ENCODE measurements at regions not wholly inside any gene's neighbourhood (a gene's known extent, or its start where the extent isn't known, plus 50 kb on each side); places are given as distances from the start of the nearest gene placed in this dataset.
"Not testable (repeated sequence)": the region's sequence is repeated elsewhere in the genome, so short reads cannot be mapped to it uniquely, and the experiment has no call there.

DNA sequence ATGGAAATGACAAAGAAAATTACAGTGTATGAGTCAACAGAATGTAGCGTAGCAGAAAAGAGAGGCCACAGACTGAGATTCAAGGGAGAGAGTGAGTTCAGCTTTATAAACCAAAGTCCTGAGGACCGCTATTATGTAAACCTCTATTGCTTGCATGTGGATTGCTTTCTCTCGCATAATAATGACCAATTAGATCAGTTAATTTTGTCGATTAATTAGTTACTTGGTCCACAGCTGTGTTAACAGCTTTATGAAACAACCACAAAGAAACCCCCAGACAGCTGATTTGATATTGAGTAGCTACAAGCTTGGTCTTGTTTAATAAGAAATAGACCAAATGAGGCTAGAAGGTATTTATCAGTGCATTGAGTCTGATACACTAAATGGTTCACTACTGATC, 291.8 kb upstream of the ERCC4 start:
- DNase-seq (ENCODE audit: low spot score) = no peak

DNA sequence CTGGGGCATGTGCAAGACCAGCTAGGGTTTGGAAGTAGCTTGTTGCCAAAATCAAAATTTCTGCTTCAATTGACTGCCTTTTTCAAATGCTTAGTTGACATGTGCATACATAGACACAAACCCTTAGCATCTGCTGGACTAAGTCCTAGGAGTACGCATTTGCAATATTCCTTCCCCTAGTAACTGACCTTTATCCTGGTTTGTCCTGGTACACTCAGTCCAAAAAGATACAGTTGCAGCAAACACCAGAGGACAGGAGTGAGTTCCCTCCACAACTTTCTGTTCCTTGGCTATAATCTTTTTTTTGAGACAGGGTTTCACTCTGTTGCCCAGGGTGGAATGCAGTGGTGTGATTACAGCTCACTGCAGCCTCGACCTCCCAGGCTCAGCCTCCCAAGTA, 290.2 kb upstream of the ERCC4 start:
- no peak for DNase-seq (ENCODE audit: low spot score)

DNA sequence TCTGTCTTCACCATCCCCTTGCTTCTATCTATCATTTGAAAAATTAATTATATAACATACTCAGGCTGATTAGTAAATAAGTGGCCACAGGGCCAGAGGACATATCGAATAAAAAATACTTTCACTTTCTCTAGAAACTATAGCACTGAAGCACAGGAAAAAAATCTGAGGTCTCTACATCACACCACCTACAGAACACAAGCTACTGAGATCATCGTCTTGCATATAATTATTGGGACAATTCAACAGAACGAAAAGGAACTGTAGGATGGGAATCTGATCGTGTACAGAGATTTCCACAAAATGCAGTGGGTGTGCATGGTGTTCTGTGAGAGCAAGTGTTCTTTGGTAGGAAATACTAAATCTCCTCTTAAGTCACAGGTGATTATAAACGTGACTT, 289.6 kb upstream of the ERCC4 start:
- no peak for DNase-seq (ENCODE audit: low spot score)

DNA sequence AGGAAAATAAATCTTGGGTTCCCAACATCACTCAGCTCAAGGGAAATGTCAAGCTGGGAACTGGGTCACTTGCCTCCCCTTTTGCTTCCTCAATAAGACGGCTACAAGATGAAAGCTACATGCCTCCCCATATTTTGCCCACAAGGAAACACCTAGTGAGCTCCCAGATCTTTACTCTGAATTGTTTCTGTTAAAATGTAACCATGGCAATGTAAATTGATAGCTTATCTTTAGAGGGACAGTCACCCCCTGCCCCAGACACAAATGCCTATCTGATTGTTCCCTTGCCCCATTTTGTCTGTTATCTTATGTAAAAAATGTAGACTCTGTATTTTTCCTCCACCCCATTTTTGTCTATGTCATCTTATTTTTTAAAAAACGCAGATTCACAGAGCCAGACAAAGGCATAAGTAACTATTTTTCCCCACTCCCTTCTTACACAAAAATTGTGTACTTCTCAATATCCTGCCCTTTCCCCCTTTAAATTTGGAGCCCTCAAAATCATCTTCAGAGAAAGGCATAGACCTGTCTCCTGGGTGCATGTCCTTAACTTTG, 288.7 kb upstream of the ERCC4 start:
- DNase-seq (ENCODE audit: low spot score) = no peak

DNA sequence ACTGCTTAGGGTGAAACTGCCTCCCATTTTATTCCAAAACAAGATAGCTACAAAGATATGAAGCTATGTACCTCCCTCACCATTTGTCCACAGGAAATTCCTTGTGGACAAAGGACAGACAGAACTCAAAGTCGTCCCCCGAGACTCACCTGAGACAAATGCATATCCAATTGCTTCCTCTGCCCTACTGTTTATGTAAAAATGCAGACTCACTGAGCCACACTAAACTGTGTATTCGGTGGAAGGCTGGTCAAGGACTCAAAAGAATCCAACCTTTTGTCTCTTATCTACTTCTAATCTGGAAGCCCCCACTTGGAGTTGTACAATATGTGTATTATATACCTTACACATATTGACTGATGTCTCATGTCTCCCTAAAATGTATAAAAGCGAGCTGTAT, 288.0 kb upstream of the ERCC4 start:
- no peak for DNase-seq (ENCODE audit: low spot score)

DNA sequence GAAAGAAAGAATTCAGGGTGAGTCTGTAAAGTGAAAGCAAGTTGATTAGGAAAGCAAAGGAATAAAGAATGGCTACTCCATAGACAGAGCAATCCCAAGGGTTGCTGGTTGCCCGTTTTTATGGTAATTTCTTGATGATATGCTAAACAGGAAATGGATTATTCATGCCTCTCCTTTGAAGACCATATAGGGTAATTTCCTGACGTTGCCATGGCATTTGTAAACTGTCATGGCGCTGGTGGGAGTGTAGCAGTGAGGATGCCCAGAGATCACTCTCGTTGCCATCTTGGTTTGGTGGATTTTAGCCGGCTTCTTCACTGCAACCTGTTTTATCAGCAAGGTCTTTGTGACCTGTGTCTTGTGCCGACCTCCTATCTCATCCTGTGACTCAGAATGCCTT, 287.4 kb upstream of the ERCC4 start:
- DNase-seq (ENCODE audit: low spot score) = not testable (repeated sequence)

DNA sequence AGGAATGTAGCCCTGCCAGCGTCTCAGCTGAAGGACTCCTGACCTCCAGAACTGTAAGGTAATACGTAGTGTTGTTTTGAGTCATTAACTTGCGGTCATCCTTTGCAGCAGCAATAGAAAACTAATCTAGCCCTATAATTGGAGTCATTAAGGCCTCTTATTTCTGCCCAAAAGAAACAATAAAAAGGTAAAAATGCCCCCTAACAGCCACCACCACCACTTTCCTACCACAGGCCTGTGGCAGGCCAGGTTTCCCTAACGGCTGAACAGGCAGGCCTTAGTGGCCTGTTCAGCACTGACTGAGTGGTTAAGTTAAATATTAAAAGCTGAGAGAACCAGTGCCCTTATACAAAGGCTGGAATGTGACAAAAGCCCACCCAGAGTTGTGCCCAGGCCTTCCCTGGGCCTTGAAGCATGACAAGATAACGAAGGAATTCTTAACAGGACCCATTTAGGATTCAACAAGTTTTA, 286.5 kb upstream of the ERCC4 start:
- no peak for DNase-seq (ENCODE audit: low spot score)

DNA sequence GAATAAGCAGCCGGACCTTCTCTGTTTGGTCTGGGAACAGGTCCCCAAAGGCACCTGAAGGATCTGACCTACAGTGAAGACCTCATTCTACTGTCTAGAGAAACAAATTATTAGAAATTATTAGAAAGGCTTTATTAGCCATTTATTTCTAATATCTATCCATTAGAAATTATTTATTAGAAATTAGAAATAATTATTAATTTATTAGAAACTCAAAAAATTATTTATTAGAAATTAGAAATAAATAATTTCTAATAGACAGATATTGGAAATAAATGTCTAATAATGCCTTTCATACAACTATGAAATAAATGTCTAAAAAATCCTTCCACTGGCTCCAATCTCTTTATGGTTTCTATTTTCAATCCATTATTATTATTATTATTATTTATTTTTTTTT, 285.7 kb upstream of the ERCC4 start:
- DNase-seq (ENCODE audit: low spot score) = no peak

DNA sequence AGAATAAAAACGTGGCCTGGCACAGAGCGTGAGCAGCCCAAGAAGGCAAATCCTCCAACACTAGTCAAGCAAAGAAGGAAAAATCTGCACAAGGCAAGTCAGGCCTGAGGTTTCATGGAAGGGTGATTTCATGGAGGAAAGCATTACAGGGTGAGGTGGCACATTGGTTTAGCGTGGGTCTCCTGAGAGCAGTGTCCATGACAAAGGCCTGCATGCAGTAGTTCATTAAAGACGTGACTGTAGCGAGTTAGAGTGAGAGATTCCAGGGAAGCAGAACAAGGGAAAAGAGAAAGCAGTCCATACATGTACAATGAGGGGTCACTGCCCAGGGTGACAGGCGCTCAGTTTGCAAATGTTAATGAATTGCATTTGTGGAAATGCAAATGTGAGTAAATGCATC, 285.0 kb upstream of the ERCC4 start:
- DNase-seq (ENCODE audit: low spot score) = no peak

DNA sequence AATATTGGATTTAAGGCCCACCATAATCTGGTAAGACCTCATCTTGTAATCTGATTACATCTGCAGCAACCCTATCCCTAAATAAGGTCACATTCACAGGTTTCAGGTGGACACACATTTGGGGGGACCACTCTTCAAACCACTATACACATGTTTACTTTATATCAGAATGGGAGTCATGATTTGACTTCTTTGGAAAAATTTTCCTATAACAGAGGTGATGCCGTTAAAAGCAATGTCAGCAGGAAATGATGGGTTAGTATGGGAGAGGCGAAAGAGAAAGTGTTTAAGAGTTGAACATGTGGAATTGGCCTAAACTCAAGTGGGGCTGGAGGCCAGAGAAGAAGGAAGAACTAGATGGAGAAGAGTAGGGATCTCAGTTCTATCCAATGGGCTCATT, 281.7 kb upstream of the ERCC4 start:
- DNase-seq (ENCODE audit: low spot score) = no peak

DNA sequence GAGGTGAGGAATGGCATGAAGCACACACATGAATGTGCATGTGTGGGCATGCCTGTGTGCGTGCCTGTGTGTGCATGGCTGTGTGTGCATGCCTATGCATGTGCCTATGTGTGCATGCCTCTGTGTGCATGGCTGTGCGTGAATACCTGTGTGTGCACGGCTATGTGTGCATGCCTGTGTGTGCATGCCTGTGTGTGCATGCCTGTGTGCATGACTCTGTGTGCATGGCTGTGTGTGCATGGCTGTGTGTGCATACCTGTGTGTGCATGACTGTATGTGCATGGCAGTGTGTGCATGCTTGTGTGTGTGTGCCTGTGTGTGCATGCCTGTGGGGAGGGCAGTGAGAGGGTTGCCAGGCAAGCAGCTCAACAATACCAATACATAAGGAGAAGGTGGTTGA, 276.5 kb upstream of the ERCC4 start:
- DNase-seq (ENCODE audit: low spot score) = no peak

DNA sequence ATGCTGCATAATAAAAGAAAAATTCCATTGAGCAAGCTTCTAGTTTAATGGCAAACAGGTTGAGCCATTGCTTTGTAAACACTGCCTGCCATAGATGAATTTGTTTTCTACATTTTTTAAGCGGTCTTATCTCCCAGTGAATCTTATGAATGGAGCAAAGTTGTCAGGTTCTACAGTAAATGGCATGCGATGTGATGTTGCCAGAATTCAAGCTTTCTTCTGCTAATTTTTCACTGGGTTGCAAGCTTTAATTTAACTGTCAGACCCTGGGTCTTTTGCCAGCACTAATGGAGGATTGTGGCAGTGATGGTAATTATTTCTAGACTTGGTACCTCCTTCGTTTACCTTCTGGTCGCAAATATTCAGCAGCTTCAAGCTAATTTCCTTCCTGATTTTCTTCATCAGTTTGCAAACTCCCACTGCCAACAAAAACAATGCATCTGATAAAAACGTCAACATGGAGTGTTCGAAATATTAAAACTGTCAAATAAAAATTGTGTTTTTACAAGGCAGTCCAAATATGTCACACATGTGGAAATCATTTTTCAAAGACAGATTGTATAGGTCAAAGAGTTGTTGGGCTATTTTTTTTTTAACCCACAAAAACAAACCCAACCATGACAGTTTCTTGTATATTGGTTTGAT, 274.2 kb upstream of the ERCC4 start:
- no peak for DNase-seq (ENCODE audit: low spot score)

DNA sequence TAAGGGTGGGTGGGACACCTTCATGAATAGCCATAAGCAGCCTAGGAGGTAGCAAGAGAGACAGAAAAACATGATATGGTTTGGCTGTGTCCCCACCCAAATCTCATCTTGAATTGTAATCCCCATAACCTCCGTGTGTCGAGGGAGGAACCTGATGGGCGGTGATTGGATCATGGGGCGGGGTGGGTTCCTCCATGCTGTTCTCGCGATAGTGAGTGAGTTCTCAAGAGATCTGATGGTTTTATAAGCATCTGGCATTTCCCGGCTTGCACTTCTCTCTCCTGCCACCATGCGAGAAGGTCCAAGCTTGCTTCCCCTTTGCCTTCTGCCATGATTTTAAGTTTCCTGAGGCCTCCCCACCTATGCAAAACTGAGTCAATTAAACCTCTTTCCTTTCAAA, 259.1 kb upstream of the ERCC4 start:
- DNase-seq (ENCODE audit: low spot score) = no peak

DNA sequence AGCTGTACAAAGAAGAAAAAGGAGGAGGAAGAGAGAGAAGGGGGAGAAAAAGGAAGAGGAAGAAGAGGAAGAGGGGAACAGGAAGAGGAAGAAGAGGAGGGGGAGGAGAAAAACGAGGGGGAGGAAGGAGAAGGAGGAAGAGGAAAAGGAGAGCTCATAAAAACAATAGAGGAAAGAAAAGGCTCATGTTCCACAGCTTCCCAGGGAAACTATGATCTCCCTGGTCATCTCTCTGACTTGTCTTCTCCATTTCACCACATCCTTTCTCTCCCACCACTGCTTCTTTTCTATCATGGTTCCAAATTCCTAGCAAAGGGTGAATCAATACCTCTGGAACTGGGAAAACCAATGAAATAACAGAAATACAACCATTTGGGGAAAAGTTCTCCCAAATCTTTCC, 254.1 kb upstream of the ERCC4 start:
- DNase-seq (ENCODE audit: low spot score) = no peak

DNA sequence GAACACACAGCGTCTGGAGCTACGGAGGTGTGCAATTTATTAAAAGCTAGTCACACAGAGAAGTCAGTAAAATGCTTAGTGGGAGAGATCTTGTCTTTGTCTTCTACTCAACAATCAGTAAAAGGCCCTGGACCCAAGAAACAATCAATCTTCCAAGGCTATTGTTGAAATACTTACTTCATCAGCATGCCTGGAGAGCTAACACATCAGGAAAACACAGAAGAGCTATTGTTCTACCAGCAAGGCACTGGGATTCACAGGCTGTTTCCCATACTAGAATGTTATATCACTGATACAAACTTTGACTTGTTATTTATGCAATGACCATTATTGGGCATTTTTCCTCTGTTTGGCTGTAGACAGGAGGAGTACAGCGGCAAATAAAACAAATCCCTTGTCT, 247.8 kb upstream of the ERCC4 start:
- no peak for DNase-seq (ENCODE audit: low spot score)

DNA sequence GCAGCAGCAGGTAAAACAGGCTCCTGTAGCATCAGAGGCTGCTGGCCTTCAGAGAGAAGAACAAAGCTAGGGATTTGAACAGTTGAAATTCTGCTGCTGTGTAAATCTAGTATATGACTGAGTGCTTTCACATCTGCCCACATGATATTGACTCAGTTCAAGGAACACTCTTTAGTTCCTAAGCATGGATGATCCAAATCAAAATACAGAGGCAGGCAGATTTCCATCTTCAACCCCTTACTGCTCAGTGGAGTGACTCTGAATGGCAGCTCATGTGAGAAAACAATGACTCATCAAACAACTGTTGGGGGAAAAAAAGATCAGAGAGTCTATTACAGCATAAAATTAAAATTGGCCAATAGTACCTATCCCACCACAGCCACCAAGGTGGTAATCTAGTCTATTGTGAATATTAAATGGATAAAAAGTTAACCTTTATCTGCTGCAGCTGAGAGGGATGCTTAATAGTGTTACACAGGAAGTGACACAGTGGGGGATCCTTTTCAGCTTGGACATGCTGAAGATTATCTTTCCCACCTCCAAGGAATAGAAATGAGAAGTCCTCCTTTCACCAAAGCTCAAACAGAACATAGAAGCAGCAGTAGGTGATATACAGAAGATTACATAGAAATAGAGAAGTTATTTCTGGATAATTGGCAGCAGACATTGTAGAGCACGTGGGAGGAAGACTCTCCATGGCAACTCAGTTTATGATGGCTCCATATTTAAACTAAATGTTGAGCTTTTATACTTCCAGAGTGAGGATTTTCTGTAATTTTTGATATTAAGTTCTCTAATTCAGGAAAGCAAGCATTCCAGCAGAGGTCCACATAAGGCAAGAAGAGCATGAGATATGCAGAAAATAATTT, 239.7 kb upstream of the ERCC4 start:
- DNase-seq (ENCODE audit: low spot score) = no peak

DNA sequence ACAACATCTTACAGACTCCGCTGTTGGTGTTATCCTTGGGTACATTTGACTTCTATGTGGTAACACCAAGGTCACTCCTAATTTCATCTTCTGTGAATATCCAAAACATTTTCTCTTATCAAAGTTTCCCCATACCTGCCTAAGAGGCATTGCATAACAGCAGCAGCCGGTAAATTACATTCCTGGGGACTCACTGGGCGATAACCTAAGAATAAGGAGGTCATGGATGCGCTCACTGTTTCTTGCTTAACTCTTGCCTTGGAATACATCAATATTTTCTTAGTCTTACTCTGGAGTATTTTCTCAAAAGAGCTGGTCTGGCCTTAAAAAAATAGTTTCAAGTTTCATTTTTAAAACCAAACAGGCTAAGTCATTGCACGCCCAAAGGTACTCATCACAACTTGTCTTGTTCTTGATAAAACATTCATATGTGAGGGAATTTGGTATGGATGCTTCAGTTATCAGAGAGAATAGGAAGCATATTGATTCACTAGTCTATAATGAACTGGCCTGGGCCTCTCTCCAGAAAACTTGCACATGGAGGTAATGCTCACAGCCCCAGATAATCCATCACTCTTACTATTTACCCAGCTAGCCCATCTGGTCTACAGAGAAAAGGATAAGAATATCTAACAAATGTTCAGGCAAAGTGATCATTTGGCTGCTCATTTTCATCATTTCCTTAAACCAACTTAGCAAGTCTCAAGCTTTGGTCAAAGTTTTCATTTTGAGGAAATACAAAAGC, 235.0 kb upstream of the ERCC4 start:
- no peak for DNase-seq (ENCODE audit: low spot score)

DNA sequence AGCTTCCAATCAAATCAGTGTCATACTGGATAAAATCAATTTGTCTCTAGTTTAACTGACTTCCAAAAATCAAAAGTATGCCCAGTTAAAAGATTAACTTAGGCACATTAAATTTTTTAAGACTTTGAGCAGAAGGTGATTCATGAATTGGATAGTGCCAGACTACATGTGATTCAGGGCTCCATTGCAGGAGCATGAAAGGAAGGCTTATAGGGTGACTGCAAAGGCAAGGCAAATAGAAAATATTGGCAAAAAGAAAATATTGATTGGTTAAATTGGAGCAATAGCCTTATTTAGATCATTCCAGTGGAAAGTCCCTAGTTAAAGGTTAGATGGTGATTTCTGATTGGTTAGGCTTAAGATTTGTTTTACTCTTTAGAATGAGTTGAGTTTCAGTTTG, 223.9 kb upstream of the ERCC4 start:
- no peak for DNase-seq (ENCODE audit: low spot score)

DNA sequence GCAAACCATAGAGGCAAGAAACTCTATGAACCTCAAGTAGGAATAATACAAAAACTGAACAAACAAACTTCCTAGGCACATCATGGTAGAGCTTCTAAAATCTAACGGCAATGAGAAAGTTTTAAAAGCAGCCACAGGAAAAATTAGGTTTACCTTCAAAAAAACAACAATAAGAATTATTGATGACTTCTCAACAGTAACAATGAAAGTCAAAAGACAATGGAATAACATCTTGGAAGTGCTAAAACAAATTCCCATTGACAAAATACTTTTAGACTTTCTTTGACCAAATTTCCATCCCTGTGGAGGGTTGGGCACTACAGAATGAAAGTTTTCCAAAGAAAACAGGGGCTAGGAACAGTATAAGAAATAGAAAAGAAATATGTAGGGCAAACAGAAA, 222.9 kb upstream of the ERCC4 start:
- no peak for DNase-seq (ENCODE audit: low spot score)

DNA sequence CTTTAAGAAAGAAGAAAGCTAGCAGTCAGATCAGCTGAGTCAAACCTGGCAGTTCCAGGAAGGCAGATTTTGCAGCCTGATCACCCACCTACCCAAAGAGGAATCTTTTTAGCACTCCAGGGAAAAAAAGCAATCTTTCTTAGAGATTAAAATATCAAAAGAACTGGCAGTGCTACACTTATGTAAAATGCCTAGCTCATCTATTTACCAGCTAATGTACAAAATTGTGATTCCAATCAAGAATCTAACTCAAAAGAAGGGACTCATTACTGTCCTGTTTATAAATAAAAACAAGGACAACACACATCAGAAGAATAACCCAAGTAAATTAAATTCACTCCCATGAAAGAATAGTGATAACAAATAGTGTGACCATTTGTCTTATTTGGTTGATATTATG, 222.4 kb upstream of the ERCC4 start:
- no peak for DNase-seq (ENCODE audit: low spot score)

DNA sequence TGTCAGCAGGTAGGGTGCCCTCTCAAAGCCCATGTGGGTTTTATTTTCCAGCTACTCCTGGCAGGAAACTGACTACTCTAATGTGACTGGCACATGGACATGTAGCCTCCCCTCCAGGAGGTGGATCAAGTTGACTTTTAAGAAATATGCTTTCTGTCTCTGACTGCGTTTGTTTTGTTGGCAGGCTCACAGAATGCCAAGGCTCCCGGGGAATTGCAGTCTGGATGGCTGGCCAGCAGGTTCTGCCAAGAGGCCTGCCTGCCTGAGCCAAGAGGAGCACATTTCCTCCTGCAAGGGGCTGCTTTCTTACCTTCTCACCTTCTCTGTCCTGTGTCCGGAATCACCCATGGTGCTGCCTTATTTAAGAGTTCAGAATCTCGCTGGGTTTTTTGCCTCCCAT, 217.3 kb upstream of the ERCC4 start:
- no peak for DNase-seq (ENCODE audit: low spot score)

DNA sequence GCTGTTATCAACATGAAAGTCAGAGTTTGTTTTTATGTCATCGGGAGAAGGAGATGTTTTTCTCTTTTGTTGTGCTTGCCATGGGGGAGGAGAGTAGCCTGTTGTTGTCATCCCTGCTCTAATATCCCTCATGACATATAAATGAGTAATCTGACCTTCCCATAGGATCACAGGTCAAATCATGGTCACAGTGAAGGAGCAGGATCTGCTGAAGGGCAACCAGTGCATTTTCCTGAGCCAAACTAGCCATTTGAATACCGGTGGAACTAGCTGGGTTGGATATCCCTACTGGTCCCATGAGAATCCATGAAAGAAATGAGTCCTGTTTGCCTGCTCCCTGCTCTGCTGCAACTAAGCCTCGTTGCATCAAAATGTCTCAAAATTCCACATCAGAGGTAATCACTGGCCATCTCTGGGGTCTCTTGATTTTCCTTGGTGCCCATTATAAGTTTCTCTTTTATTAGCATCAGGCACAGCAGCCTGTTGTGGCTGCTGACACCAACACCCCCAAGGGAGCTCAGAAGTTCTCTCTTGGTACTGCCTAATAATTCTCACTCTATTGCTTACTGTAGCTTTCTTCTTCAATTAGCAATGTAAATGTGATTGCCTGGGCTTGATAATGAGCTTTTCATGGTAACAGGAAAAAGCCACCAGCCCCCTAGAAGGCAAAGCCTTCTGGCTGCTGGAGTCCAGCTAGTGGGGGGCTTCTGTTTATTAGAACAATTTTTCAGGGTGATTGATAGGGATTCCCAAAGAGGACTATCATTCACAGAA, 211.4 kb upstream of the ERCC4 start:
- DNase-seq (ENCODE audit: low spot score) = no peak

Data from ureter (tissue), 1 donor.